H1 (cell line): ENCODE measurements at regions not wholly inside any gene's neighbourhood (a gene's known extent, or its start where the extent isn't known, plus 50 kb on each side); places are given as distances from the start of the nearest gene placed in this dataset.

Experiments used
- CTCF ChIA-PET: fragments of 300-600 bp; sonication (Branson Sonifier 250); formaldehyde crosslinking; loops from one replicate; lab custom pipeline; 2021; ENCODE audit not compliant: partially characterized antibody; lab: Charles Lee
- POLR2A ChIA-PET: fragments of 300-600 bp; sonication (Branson Sonifier 250); formaldehyde crosslinking; loops from one replicate; lab custom pipeline; 2021; ENCODE audit warnings: inconsistent platforms; ENCODE audit not compliant: partially characterized antibody; lab: Charles Lee
- DNase-seq, 2 experiments: peaks; one replicate each; pipeline versions ENCODE4 v3.0.0 to v3.0.0-alpha.2; 2010 to 2022; ENCODE audit warnings: low spot score in 2 of 2, low read depth in 1 of 2, mixed read lengths in 1 of 2
- FAIRE-seq: peaks from 2 replicates; lab custom pipeline; 2011; peaks lifted over from hg19 to GRCh38; lab: Jason Lieb, UNC
- H2AFZ ChIP-seq: 2 replicates; pipeline ENCODE4 v1.8.1; 2012; ENCODE audit warnings: low read length, inconsistent platforms
- H2AK5ac ChIP-seq: 2 replicates; pipeline ENCODE4 v1.6.1; 2013; ENCODE audit warnings: low read depth, low read length
- H2BK120ac ChIP-seq: replicated peaks from 2 replicates; pipeline ENCODE3; 2013; ENCODE audit warnings: low read depth, low read length, inconsistent platforms
- H2BK12ac ChIP-seq: 2 replicates; pipeline ENCODE4 v1.6.1; 2013; ENCODE audit warnings: low read depth, low read length
- H2BK15ac ChIP-seq: 2 replicates; pipeline ENCODE4 v1.6.1; 2013; ENCODE audit warnings: low read length
- H2BK20ac ChIP-seq: 2 replicates; pipeline ENCODE4 v1.6.1; 2013; ENCODE audit warnings: low read length
- H2BK5ac ChIP-seq: 2 replicates; pipeline ENCODE4 v1.6.1; 2013; ENCODE audit warnings: low read depth, low read length
- H3K14ac ChIP-seq: 2 replicates; pipeline ENCODE4 v1.6.1; 2013; ENCODE audit warnings: inconsistent platforms; ENCODE audit not compliant: insufficient read length
- H3K18ac ChIP-seq: 2 replicates; pipeline ENCODE4 v1.6.1; 2013; ENCODE audit warnings: low read length; ENCODE audit errors: extremely low read depth
- H3K23ac ChIP-seq: 2 replicates; pipeline ENCODE4 v1.6.1; 2013; ENCODE audit warnings: inconsistent platforms; ENCODE audit not compliant: insufficient read length
- H3K23me2 ChIP-seq: 2 replicates; pipeline ENCODE4 v1.6.1; 2013; ENCODE audit warnings: low read depth, low read length
- H3K27ac ChIP-seq: 2 replicates; pipeline ENCODE4 v1.6.1; 2011; ENCODE audit warnings: low read depth, low read length, inconsistent platforms
- H3K27me3 ChIP-seq, 4 experiments: replicated peaks in 1 of 4; 1 replicate in 1 of 4; 2 replicates in 3 of 4; pipeline versions ENCODE4 v1.6.1 to v1.8.1; 2011 to 2013; ENCODE audit warnings: low read length in 3 of 4, mild to moderate bottlenecking in 3 of 4, inconsistent platforms in 2 of 4, mixed read lengths in 2 of 4, moderate library complexity in 1 of 4; ENCODE audit not compliant: control insufficient read depth in 3 of 4, insufficient read depth in 3 of 4; ENCODE audit errors: extremely low read depth in 1 of 4
- H3K36me3 ChIP-seq, 4 experiments: 2 replicates each; pipeline versions ENCODE4 v1.6.1 to v1.8.1; 2011 to 2013; ENCODE audit warnings: mild to moderate bottlenecking in 4 of 4, low read length in 3 of 4, moderate library complexity in 2 of 4, control low read depth in 1 of 4, inconsistent platforms in 1 of 4; ENCODE audit not compliant: insufficient read depth in 4 of 4, control insufficient read depth in 2 of 4
- H3K4ac ChIP-seq: replicated peaks from 2 replicates; pipeline ENCODE3; 2013; ENCODE audit warnings: low read length, low read depth, mixed read lengths, inconsistent platforms; ENCODE audit not compliant: insufficient read length
- H3K4me1 ChIP-seq, 4 experiments: replicated peaks in 1 of 4; 1 replicate in 1 of 4; 2 replicates in 3 of 4; pipeline versions ENCODE4 v1.6.1 to v1.8.1; 2011 to 2013; ENCODE audit warnings: low read length in 3 of 4, inconsistent platforms in 2 of 4, mixed read lengths in 1 of 4; ENCODE audit not compliant: insufficient read depth in 4 of 4, control insufficient read depth in 3 of 4
- H3K4me2 ChIP-seq, 2 experiments: 2 replicates each; pipeline versions ENCODE4 v1.6.1 to v1.8.1; 2011 to 2013; ENCODE audit warnings: low read depth in 2 of 2, low read length in 2 of 2, control low read depth in 1 of 2, inconsistent platforms in 1 of 2, mild to moderate bottlenecking in 1 of 2; ENCODE audit not compliant: insufficient read depth in 1 of 2
- H3K4me3 ChIP-seq, 4 experiments: fragments of 200-600, 300-600 bp in 1 of 4; sonication (generic), shearing (Covaris generic), sonication (Bioruptor Twin) in 1 of 4; 2 replicates each; pipeline versions ENCODE4 v1.5.1 to v1.8.1; 2011 to 2016; ENCODE audit warnings: low read length in 4 of 4, low read depth in 3 of 4, control low read depth in 2 of 4, inconsistent platforms in 2 of 4, mild to moderate bottlenecking in 2 of 4, mixed read lengths in 1 of 4, moderate library complexity in 1 of 4; ENCODE audit not compliant: insufficient read depth in 2 of 4; ENCODE audit errors: extremely low read depth in 1 of 4
- H3K56ac ChIP-seq: replicated peaks from 2 replicates; pipeline ENCODE3; 2013; ENCODE audit warnings: low read depth, mild to moderate bottlenecking, mixed read lengths, low read length, inconsistent platforms; ENCODE audit not compliant: insufficient read length
- H3K79me1 ChIP-seq: 2 replicates; pipeline ENCODE4 v1.6.1; 2013; ENCODE audit warnings: low read depth, low read length, control low read depth
- H3K79me2 ChIP-seq, 2 experiments: 2 replicates each; pipeline versions ENCODE4 v1.6.1 to v1.8.1; 2012 to 2013; ENCODE audit warnings: low read length in 2 of 2, mild to moderate bottlenecking in 2 of 2, inconsistent platforms in 1 of 2; ENCODE audit not compliant: insufficient read depth in 2 of 2, control insufficient read depth in 1 of 2
- H3K9ac ChIP-seq, 4 experiments: replicated peaks in 1 of 4; 1 replicate in 1 of 4; 2 replicates in 3 of 4; pipeline versions ENCODE4 v1.6.1 to v1.8.1; 2011 to 2013; ENCODE audit warnings: low read depth in 3 of 4, low read length in 3 of 4, control low read depth in 2 of 4, mild to moderate bottlenecking in 2 of 4, moderate library complexity in 2 of 4, inconsistent platforms in 1 of 4; ENCODE audit errors: extremely low read depth in 1 of 4
- H3K9me3 ChIP-seq, 2 experiments: 2 replicates each; pipeline versions ENCODE4 v1.6.1 to v1.8.1; 2012 to 2013; ENCODE audit warnings: mild to moderate bottlenecking in 2 of 2, moderate library complexity in 2 of 2, control low read depth in 1 of 2, inconsistent platforms in 1 of 2, low read depth in 1 of 2, low read length in 1 of 2, mixed read lengths in 1 of 2; ENCODE audit not compliant: insufficient read depth in 2 of 2
- H4K20me1 ChIP-seq, 2 experiments: replicated peaks in 1 of 2; 2 replicates each; pipeline versions ENCODE3 to v1.8.1; 2011 to 2013; ENCODE audit warnings: inconsistent platforms in 2 of 2, low read length in 2 of 2, mild to moderate bottlenecking in 1 of 2; ENCODE audit not compliant: insufficient read depth in 2 of 2, control insufficient read depth in 1 of 2
- H4K5ac ChIP-seq: 2 replicates; pipeline ENCODE4 v1.6.1; 2013; ENCODE audit warnings: low read length, low read depth, mixed read lengths, inconsistent platforms; ENCODE audit not compliant: insufficient read length
- H4K8ac ChIP-seq: 2 replicates; pipeline ENCODE4 v1.8.0; 2013; ENCODE audit warnings: mild to moderate bottlenecking, moderate library complexity, low read length, inconsistent platforms; ENCODE audit not compliant: insufficient read depth; ENCODE audit errors: extremely low read depth
- H4K91ac ChIP-seq: replicated peaks from 2 replicates; pipeline ENCODE3; 2013; ENCODE audit warnings: low read length, mixed read lengths, inconsistent platforms; ENCODE audit not compliant: insufficient read length
- SP1 ChIP-seq: IDR thresholded peaks from 2 replicates; pipeline ENCODE4 v1.6.1; 2011; ENCODE audit warnings: low read depth, low read length
- WGBS, 2 experiments: shearing (Covaris generic) in 1 of 2; methylation state at CpG; one replicate each; pipeline versions ENCODE4 v1.1.6 to v1.1.7; 2013 to 2015; ENCODE audit warnings: low lambda C conversion rate in 2 of 2, mixed read lengths in 2 of 2, inconsistent platforms in 1 of 2, low coverage in 1 of 2, missing lambda C conversion rate in 1 of 2; ENCODE audit not compliant: insufficient replicate concordance in 2 of 2, insufficient coverage in 1 of 2, insufficient read length in 1 of 2; ENCODE audit errors: extremely low coverage in 1 of 2, missing lambda C conversion rate in 1 of 2; 5-methylcytosine and 5-hydroxymethylcytosine counted together

GRCh38 chr9:107874137-107874536, 384.6 kb upstream of the KLF4 start:
- H2BK12ac ChIP-seq: no peak overlapping the region
- H4K91ac ChIP-seq: no peak overlapping the region
- H4K5ac ChIP-seq: no peak overlapping the region
- no peak overlapping the region for H2AK5ac ChIP-seq
- no peak overlapping the region for H3K23ac ChIP-seq
- no peak overlapping the region for H3K4me3 ChIP-seq
- H4K20me1 ChIP-seq: no peaks in the 10 kb centered on the region
- H3K79me2 ChIP-seq: no peaks in the 10 kb centered on the region
- H2BK5ac ChIP-seq: no peak overlapping the region
- H2AFZ ChIP-seq: no peak overlapping the region
- no peaks in the 10 kb centered on the region for H3K23me2 ChIP-seq
- no peak overlapping the region for H3K4ac ChIP-seq
- ChIA-PET POLR2A (no interaction called here), CTCF (interaction anchor here (1.1 kb wide), 2 partner anchors 9 to 44 kb away, joined by 3 read pairs; no protein-coding TSS in a partner anchor)
- H3K27ac ChIP-seq: no peak overlapping the region
- H3K27me3 ChIP-seq: no peaks in the 10 kb centered on the region
- DNase-seq (no peak), FAIRE-seq (no peak)
- H3K9ac ChIP-seq: no peak overlapping the region
- H3K9me3 ChIP-seq: no peaks in the 10 kb centered on the region
- H4K8ac ChIP-seq: no peak overlapping the region
- no peaks in the 10 kb centered on the region for H3K36me3 ChIP-seq
- no peak overlapping the region for H3K14ac ChIP-seq
- no peak overlapping the region for H3K4me2 ChIP-seq
- H3K56ac ChIP-seq: no peak overlapping the region
- peaks cover 4 to 7% (median 5%) of the 10 kb centered on the region in 4 experiments; a peak in 6 of 7 replicates for H3K4me1 ChIP-seq
- 91% methylated on average over 3 of the region's 3 CpGs; no CpG with 5 or more reads in 1 of the 2 experiments for WGBS, 2 experiments
- H2BK20ac ChIP-seq: 0 out of 2 replicates have a peak overlapping the region, but pooled peaks have one; percentile 38
- no peak overlapping the region for H2BK120ac ChIP-seq
- H3K79me1 ChIP-seq: no peaks in the 10 kb centered on the region
- no peak overlapping the region for H3K18ac ChIP-seq
- no peak overlapping the region for H2BK15ac ChIP-seq
- TF ChIP-seq SP1: no peak
